Activated CD8-positive, alpha-beta memory T cell treated with anti-CD3 and anti-CD28 coated beads, Interleukin-2, amount 50 U/mL, for 4 hours (primary cell): ENCODE measurements at regions not wholly inside any gene's neighbourhood (a gene's known extent, or its start where the extent isn't known, plus 50 kb on each side); places are given as distances from the start of the nearest gene placed in this dataset.

Experiments used
- DNase-seq: peaks from one replicate; pipeline ENCODE4 v3.0.0-alpha.2; 2020

GRCh38 chr1:221109930-221110329 lies 230.7 kb downstream of the HLX start:
- DNase-seq: no peak

DNA sequence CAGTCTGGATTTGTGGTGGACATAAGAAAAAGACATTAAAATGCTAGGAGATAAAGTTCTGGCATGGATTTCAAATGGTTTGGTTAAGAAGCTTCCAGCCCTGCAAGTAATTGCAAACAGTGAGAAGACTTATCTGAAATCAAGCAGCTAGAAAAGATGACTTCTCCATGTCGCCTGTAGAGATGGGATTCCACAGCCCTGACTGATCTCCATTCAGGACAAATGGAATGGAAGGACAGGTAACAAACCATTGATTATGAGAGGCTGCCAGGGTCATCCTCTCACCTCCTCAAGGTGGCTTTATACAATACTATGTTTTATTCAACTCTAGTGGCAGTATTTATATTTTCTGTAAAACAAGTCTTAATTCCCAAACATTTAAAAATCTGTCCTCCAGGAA lies 237.9 kb downstream of the HLX start:
- DNase-seq: no peak

DNA sequence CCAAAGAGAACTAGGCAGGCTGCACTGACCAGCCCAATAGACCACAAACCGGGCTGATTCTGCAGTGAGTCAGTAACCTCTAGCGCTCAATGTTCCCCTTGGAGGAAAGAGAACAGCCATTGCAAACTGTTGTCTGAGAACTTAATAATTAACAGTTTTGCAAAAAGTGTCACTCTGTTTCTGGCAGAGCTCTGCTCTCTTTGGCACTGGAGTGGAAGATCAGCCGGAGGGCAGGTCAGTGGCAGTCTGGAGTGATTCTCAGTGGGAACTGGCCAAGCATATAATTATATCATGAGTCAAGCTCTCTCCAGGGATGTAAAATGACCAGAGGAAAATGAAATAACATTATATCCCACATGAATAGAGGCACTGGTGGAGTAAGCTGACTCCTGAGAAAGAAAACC lies 238.3 kb downstream of the HLX start:
- no peak for DNase-seq

DNA sequence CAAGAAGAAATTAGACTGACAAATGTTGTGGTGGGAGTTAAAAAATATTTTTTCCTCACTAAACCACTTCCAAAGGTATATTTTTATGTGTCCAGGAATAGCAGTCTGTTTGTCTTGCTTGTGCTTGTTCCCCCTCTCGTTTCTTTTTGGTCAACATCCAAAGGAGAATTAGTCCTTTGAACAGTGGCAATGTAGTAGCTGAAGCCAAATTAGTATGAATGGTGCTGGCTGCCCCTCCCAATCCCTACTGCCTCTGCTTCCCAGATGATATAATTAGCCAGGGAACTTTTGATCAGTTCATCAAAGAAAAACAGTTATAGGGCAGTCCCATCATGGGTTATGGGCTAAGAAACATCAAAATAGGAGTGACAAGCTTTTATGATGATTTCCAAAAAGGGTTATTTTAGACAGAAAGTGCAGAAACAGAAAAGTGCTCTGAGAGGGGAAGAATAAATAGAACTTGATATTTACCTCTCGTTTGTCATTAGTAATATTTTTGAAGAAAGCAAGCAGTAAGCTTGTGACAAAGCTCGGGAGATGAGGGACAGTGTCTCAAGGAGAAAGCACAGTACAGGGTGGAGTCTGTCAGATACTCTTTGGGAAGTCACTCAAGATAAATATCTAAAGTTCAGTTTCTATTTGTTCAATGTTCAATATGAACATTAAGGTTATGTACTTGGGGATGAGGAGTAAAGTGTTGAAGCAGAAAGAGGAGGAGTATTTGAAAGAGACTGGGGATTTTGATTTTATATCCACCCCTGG lies 239.1 kb downstream of the HLX start:
- DNase-seq: no peak

- no peak for DNase-seq
These were observed 239.7 kb downstream of the HLX start for GRCh38 chr1:221118938-221119320.

DNA sequence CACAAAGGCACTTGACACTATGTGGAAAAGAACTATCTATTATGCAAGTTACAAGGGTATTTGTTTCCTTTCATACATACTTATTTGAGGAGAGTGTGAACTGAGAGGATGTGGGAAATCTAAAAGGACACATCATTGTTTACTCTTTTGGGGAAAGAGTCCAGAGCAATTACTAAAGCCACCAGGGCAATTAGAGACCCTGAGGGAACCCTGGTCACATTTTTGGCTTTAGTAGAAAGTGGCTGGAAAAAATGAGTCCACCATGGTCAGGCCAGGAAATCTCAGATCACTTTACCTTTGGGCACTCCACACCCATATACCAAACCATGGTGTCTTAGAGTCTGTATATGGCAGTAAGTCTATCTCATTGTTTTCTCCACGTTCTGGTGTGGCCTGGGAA lies 243.3 kb downstream of the HLX start:
- no peak for DNase-seq

DNA sequence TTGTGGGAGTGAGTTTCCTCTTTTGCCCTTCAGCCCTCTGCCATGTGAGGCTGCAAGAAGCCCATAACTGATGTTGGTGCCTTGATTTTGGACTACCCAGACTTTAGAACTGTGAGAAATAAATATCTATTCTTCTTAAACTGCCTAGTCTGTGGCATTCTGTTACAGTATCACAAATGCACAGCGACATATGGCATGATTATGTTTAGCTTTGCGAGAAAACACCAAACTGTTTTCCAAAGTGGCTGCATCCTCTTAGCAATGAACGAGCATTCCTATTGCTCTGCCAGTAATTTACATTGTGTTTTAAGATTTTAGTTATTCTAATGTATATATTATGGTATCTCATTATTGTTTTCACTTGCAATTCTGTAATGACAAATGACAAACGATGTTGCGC lies 246.7 kb downstream of the HLX start:
- DNase-seq: no peak

DNA sequence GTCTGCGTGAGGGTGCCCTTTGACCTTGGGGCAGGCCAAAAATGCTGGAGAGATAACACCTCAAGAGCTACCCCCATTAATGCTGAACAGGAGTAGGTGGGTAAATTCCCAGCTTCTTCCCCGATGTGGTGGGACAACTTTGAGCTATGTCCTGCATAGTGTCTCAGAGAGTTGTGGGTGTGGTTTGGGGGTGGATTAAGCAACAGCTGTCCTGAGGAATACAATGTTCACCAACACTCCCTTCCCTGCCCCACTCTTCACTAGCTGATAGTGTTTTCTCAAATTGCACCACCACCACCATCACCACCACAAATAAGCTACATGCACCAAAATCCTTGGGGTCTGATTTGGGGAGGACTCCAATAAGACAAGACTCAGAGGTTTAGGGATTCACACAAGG lies 258.4 kb downstream of the HLX start:
- DNase-seq: no peak

- no peak for DNase-seq
These were observed 259.3 kb downstream of the HLX start for GRCh38 chr1:221138516-221138915.

- DNase-seq: no peak
These were observed 260.7 kb downstream of the HLX start for GRCh38 chr1:221139991-221140390.

GRCh38 chr1:221141096-221141495 lies 261.9 kb downstream of the HLX start:
- no peak for DNase-seq

DNA sequence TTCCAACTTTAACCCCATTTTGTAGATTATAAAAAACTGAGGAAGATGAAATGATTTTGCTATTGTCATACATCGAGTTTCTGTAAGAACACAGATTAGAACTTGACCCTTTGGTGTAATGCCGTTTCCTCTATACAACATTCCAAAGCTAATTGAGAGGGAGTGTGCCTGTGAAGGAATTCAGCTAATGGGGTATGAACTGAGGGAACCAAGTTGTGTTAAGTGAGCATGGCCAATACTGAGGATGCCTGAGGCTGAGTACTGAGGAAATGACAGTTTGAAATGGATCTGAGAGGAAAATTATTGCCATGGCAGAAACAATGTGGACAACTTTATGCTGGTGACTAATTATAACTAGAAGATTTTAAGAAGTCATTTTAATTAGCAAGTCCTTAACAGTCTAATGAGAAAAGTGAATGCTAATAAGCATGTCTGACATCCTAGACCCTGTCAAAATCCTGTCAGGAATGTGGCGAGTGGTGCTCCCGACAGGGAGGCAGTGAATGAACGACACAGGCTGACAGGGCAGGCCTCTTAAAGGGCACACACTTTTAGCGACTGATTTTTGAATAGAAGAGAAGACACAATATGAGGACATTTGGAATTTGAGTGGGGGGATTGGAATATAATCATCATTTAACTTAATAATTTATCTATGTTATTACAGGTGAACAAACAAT lies 262.5 kb downstream of the HLX start:
- no peak for DNase-seq

- no peak for DNase-seq
These were observed 269.4 kb downstream of the HLX start for GRCh38 chr1:221148660-221149059.

GRCh38 chr1:221149111-221149510 lies 269.9 kb downstream of the HLX start:
- DNase-seq: no peak

DNA sequence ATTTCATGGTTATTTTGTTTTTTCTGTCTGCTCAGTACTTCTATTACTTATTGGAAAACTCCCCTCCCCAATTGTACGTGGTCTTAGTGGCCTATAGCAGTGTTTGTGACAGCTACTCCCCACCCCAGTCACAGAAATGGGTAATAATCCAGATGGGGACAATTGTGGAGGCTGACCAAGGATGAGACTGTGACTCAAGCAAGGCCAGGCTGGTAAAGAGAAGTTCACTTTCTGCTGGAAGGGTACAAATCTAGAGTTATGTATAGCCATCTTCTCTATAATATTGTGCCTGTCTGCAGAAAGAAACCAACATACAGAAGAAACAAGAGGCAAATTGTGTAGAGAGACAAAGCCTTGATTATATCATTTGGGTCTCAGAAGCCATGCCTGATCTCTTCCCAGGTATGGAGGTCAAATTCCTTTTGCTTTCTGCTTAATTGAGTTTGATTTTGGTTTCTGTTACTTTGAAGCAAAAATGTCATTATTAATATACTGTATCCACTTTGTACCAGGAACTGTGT lies 270.4 kb downstream of the HLX start:
- no peak for DNase-seq

- DNase-seq: no peak
These were observed 271.8 kb downstream of the HLX start for GRCh38 chr1:221150996-221151395.

- DNase-seq: no peak
These were observed 275.7 kb downstream of the HLX start for GRCh38 chr1:221154932-221155331.

DNA sequence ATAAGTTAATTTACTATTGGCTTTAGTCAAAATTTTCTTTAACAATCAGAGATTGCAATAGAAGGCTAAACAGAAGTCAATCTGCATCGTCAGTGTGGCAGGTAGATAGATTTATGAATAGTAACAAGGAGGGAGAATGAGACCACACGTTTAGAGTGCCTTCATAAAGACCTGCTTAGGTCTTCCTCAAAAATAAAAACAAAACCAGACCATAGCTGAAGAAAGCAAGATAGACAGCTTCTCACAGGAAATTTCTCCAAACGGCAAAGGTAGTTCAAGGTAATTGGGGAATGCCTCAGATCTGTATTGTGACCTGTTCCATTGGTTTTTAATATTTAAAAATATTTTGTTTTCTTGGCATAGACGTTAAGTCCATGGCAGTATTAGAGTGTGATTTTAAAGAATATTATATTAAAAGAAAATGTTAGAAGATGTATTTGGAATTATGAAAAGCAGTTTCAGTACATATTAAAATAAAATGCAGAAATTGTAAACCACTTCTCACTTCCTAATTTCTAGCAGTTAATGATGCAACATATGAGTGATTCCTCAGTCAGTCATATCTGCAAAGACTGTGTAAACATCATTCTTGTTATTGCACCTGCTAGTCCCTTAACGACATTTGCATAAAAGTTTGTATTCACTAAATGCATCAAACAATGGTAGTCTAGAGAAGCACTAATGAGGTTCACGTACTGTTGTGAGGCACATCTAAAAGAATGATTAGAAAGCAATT lies 278.0 kb downstream of the HLX start:
- DNase-seq: no peak

- no peak for DNase-seq
These were observed 280.4 kb downstream of the HLX start for GRCh38 chr1:221159608-221160007.

DNA sequence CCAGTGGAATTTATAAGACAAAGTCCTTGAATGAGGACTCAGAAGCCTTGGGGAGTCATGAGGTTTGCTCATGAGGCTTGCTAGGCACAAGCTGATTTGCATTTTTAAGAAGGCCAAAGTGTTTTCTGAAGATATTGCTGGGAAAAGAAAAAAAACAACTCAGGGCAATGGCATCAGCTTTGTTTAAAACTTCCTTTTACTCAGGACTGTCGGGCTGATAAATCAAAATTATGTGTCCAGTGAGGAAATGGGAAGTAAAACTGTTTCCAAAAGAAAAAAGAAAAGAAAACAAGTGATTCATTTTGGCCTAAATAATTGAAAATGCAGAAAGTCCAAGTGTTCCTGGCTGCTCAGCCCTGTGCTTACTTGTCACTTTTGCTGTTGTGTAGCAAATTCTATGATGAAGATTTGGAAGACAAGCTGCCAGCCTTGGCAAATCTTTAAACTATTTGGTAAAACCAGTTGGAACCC lies 282.4 kb downstream of the HLX start:
- no peak for DNase-seq

DNA sequence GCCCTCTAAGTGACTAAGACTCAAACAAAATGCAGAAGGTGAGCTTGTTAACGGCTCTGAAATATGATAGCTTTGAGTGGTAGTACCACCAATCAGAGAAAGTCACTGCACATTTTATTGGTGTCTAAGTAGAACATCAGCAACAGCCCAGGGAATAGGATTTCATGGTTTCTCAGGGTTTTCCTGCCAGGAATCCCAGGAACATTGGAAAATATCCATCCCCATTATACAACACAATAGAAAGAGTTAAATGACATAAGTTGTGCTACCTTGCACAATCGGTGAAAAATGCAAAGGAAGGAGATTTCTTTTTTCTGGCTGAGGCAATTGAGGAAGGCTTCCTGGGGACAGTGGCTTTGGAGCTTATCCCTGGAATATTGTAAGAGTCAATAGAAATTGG lies 283.1 kb downstream of the HLX start:
- DNase-seq: no peak

- no peak for DNase-seq
These were observed 283.7 kb downstream of the HLX start for GRCh38 chr1:221162939-221163338.

GRCh38 chr1:221164029-221164428 lies 284.8 kb downstream of the HLX start:
- no peak for DNase-seq
